Erythroblast (primary cell): ENCODE measurements at regions not wholly inside any gene's neighbourhood (a gene's known extent, or its start where the extent isn't known, plus 50 kb on each side); places are given as distances from the start of the nearest gene placed in this dataset.

Source experiments
- GATA1 ChIP-seq: IDR thresholded peaks from 2 replicates; pipeline ENCODE4 v1.6.1; 2011; ENCODE audit warnings: low read depth, mild to moderate bottlenecking, control low read depth, low read length, moderate library complexity
- POLR2A ChIP-seq: IDR thresholded peaks from 2 replicates; pipeline ENCODE4 v1.6.1; 2011; ENCODE audit warnings: mild to moderate bottlenecking, low read length

- no peak for TF ChIP-seq POLR2A
- TF ChIP-seq GATA1, result no peak
These were observed 110.9 kb upstream of the COL5A1 start for GRCh38 chr9:134530724-134531123.
